HG03565 (cell line): ENCODE measurements at regions not wholly inside any gene's neighbourhood (a gene's known extent, or its start where the extent isn't known, plus 50 kb on each side); places are given as distances from the start of the nearest gene placed in this dataset.
"Not testable (repeated sequence)": the region's sequence is repeated elsewhere in the genome, so short reads cannot be mapped to it uniquely, and the experiment has no call there.

Source experiments
- ATAC-seq: cut with Tn5 transposase; IDR thresholded peaks from one replicate; pipeline ENCODE4 v1.9.1; 2021; ENCODE audit warnings: mild to moderate bottlenecking, moderate library complexity; ENCODE audit not compliant: unreplicated experiment

- no peak for ATAC-seq
Measured at GRCh38 chr6:74069089-74069581, 373.1 kb downstream of the CD109 start.

- ATAC-seq = no peak
Measured at GRCh38 chr6:74066168-74066871, 370.3 kb downstream of the CD109 start.

- ATAC-seq = no peak
Measured at GRCh38 chr6:74065705-74066104, 369.7 kb downstream of the CD109 start.

- no peak for ATAC-seq
Measured at GRCh38 chr6:74063391-74063790, 367.4 kb downstream of the CD109 start.

GRCh38 chr6:74061201-74061600, 365.2 kb downstream of the CD109 start:
- ATAC-seq = no peak

- ATAC-seq = no peak
Measured at GRCh38 chr6:74060354-74060753, 364.4 kb downstream of the CD109 start.

GRCh38 chr6:74058606-74059005, 362.6 kb downstream of the CD109 start:
- ATAC-seq = no peak

GRCh38 chr6:74057326-74057725, 361.3 kb downstream of the CD109 start:
- ATAC-seq = no peak

GRCh38 chr6:74054190-74054589, 358.2 kb downstream of the CD109 start:
- ATAC-seq = no peak

GRCh38 chr6:74050921-74051320, 354.9 kb downstream of the CD109 start:
- no peak for ATAC-seq

- ATAC-seq = no peak
Measured at GRCh38 chr6:74048387-74048786, 352.4 kb downstream of the CD109 start.

- ATAC-seq = no peak
Measured at GRCh38 chr6:74044417-74045096, 348.6 kb downstream of the CD109 start.

GRCh38 chr6:74041420-74041819, 345.4 kb downstream of the CD109 start:
- ATAC-seq = no peak

- ATAC-seq = no peak
Measured at GRCh38 chr6:74018825-74019224, 322.8 kb downstream of the CD109 start.

- no peak for ATAC-seq
Measured at GRCh38 chr6:74015427-74015826, 319.4 kb downstream of the CD109 start.

- ATAC-seq = no peak
Measured at GRCh38 chr6:74000666-74001490, 304.9 kb downstream of the CD109 start.

GRCh38 chr6:73990609-73991238, 294.7 kb downstream of the CD109 start:
- not testable (repeated sequence) for ATAC-seq

GRCh38 chr6:73989428-73989827, 293.4 kb downstream of the CD109 start:
- no peak for ATAC-seq

- no peak for ATAC-seq
Measured at GRCh38 chr6:73985891-73986290, 289.9 kb downstream of the CD109 start.

GRCh38 chr6:73984571-73985210, 288.7 kb downstream of the CD109 start:
- no peak for ATAC-seq

- ATAC-seq = no peak
Measured at GRCh38 chr6:73983367-73983766, 287.4 kb downstream of the CD109 start.
